ENCODE measurements at regions not wholly inside any gene's neighbourhood (a gene's known extent, or its start where the extent isn't known, plus 50 kb on each side); places are given as distances from the start of the nearest gene placed in this dataset.
A peak's percentile ranks its signal among the peaks of the same experiment; 100 is the strongest.

GRCh38 chr13:80168089-80168850, 172.7 kb downstream of the SPRY2 start:
- Histone ChIP-seq H2BK15ac (ENCODE audit: low read depth, low read length) (no peak overlapping the region), H3K4ac (ENCODE audit: low read depth, low read length) (no peak overlapping the region), H4K20me1 (ENCODE audit: insufficient read depth, low read length) (no peaks in the 10 kb centered on the region), H2AK5ac (ENCODE audit: low read depth, low read length) (no peak overlapping the region), H3K14ac (replicated peaks; ENCODE audit: low read depth, low read length) (no peak overlapping the region), H4K8ac (ENCODE audit: low read depth in 2 of 2, low read length in 2 of 2) (no peak overlapping the region), H3K36me3 (ENCODE audit: control insufficient read depth, insufficient read depth, low read length) (no peaks in the 10 kb centered on the region), H3K27ac (ENCODE audit: insufficient read depth, low read length) (no peak overlapping the region), H3K23ac (ENCODE audit: low read depth, low read length) (no peak overlapping the region), H3K18ac (ENCODE audit: low read depth, low read length) (no peak overlapping the region), H2BK5ac (ENCODE audit: low read depth, low read length, poor library complexity, severe bottlenecking) (no peak overlapping the region), H2BK120ac (ENCODE audit: low read depth, low read length) (no peak overlapping the region), H3K4me2 (ENCODE audit: low read depth, low read length) (no peak overlapping the region), H2AK9ac (replicated peaks; ENCODE audit: low read depth, low read length, poor library complexity) (no peak overlapping the region), H4K5ac (ENCODE audit: low read depth, low read length) (no peak overlapping the region), H4K91ac (ENCODE audit: insufficient read depth, low read depth, low read length) (no peak overlapping the region), H3K4me1 (ENCODE audit: control insufficient read depth, insufficient read depth, low read length) (no peaks in the 10 kb centered on the region; the same call in 1 of the 2 replicates), H3K9me1 (ENCODE audit: insufficient read depth, low read length) (no peaks in the 10 kb centered on the region), H3K9ac (ENCODE audit: low read depth, low read length) (no peak overlapping the region), H3K79me1 (ENCODE audit: low read depth in 1 of 2, low read length in 2 of 2) (no peaks in the 10 kb centered on the region), H3K27me3 (ENCODE audit: control insufficient read depth, insufficient read depth, low read length) (no peaks in the 10 kb centered on the region), H2AFZ (replicated peaks; ENCODE audit: low read length, poor library complexity) (no peak overlapping the region), H3K9me3 (ENCODE audit: control insufficient read depth, insufficient read depth, low read length) (peaks cover 2% of the 10 kb centered on the region), H3K56ac (ENCODE audit: extremely low read depth, insufficient read depth, low read length) (no peak overlapping the region), H2BK20ac (ENCODE audit: low read depth, low read length) (no peak overlapping the region; the same call in 1 of the 2 replicates), H3K4me3 (ENCODE audit: insufficient read depth, low read depth, low read length) (no peak overlapping the region)
- in situ Hi-C loops (cut with MboI; ENCODE audit: low sequenced_read_pairs) (no loop called here), dilution Hi-C loops (cut with HindIII; ENCODE audit: low sequenced_read_pairs, unreplicated experiment) (no loop called here), intact Hi-C loops (cut with micrococcal nuclease) (no loop called here)
- no peak for TF ChIP-seq RCOR1 (IDR thresholded peaks at IDR 0.05; ENCODE audit: insufficient replicate concordance, low read length)
- TF ChIP-seq FOS (IDR thresholded peaks at IDR 0.05; ENCODE audit: low read depth, low read length): peak; percentile 63
- WGBS, 2 experiments (ENCODE audit: extremely low coverage in 2 of 2, insufficient read length in 1 of 2): no CpG with 5 or more reads among the region's 3 CpGs
- ChIA-PET POLR2A (ENCODE audit: unreplicated experiment) (no interaction called here), CTCF (no interaction called here)
- ATAC-seq (ENCODE audit: low read depth) (peak; percentile 60; the same call in 1 of the 2 replicates), DNase-seq (peak; percentile 71)
- no TSS peak for BruUV-seq (replicated peaks)

Measured in IMR-90 (cell line).